ENCODE measurements at regions not wholly inside any gene's neighbourhood (a gene's known extent, or its start where the extent isn't known, plus 50 kb on each side); places are given as distances from the start of the nearest gene placed in this dataset.

DNA sequence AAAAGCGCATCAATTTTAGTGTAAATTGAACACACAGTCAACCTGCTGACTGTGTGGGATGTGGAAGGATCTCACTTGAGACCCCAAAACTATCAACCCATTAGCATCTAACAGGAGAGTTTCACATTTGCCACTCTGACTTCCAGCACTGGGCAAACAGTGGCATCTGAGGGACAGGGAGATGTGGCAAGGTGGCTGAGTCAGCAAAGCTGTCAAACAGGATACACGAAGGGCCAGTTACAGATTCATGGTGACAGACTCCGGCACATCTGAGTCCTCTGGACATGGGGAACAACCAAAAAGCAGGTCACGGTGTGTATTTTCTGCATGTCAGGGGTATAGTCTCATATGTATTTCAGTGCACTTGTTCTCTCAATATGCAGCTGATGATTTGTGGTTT lies 573.4 kb upstream of the PPP2R3A start:
- TF ChIP-seq, protein P1, sequence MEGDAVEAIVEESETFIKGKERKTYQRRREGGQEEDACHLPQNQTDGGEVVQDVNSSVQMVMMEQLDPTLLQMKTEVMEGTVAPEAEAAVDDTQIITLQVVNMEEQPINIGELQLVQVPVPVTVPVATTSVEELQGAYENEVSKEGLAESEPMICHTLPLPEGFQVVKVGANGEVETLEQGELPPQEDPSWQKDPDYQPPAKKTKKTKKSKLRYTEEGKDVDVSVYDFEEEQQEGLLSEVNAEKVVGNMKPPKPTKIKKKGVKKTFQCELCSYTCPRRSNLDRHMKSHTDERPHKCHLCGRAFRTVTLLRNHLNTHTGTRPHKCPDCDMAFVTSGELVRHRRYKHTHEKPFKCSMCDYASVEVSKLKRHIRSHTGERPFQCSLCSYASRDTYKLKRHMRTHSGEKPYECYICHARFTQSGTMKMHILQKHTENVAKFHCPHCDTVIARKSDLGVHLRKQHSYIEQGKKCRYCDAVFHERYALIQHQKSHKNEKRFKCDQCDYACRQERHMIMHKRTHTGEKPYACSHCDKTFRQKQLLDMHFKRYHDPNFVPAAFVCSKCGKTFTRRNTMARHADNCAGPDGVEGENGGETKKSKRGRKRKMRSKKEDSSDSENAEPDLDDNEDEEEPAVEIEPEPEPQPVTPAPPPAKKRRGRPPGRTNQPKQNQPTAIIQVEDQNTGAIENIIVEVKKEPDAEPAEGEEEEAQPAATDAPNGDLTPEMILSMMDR (IDR thresholded peaks at IDR 0.05; ENCODE audit: low read depth, low read length), result no peak
- TF ChIP-seq EZH2phosphoT487 (IDR thresholded peaks at IDR 0.05; ENCODE audit: low read depth), result no peak
